Loucy (cell line): ENCODE measurements at regions not wholly inside any gene's neighbourhood (a gene's known extent, or its start where the extent isn't known, plus 50 kb on each side); places are given as distances from the start of the nearest gene placed in this dataset.
"Not testable (repeated sequence)": the region's sequence is repeated elsewhere in the genome, so short reads cannot be mapped to it uniquely, and the experiment has no call there.

Experiments
- H2AFZ ChIP-seq: fragments of 200-600 bp; sonication (generic); 2 replicates; pipeline ENCODE4 v1.6.0; 2016; ENCODE audit warnings: antibody characterized with exemption, mild to moderate bottlenecking, low read length, moderate library complexity
- H3F3A ChIP-seq: fragments of 200-600 bp; 2 replicates; pipeline ENCODE4 v1.6.0; 2016; ENCODE audit warnings: antibody characterized with exemption, low read depth, mild to moderate bottlenecking
- H3K27me3 ChIP-seq: fragments of 200-600 bp; sonication (generic); 2 replicates; pipeline ENCODE4 v1.6.1; 2014; ENCODE audit warnings: low read length, mild to moderate bottlenecking; ENCODE audit not compliant: insufficient read depth, poor library complexity, severe bottlenecking
- H3K36me3 ChIP-seq: fragments of 200-600 bp; sonication (generic); 2 replicates; pipeline ENCODE4 v1.6.1; 2016; ENCODE audit warnings: low read length; ENCODE audit not compliant: insufficient read depth
- H3K4me1 ChIP-seq: fragments of 200-600 bp; sonication (generic); 2 replicates; pipeline ENCODE4 v1.5.1; 2014; ENCODE audit warnings: low read length, mild to moderate bottlenecking; ENCODE audit not compliant: insufficient read depth, poor library complexity, severe bottlenecking
- H3K4me2 ChIP-seq: fragments of 200-600 bp; sonication (generic); 2 replicates; pipeline ENCODE4 v1.6.0; 2014; ENCODE audit warnings: antibody characterized with exemption, low read length, low read depth, mild to moderate bottlenecking; ENCODE audit not compliant: poor library complexity, severe bottlenecking
- H3K4me3 ChIP-seq: fragments of 200-600 bp; sonication (generic); 2 replicates; pipeline ENCODE4 v1.5.1; 2014; ENCODE audit warnings: low read length, mild to moderate bottlenecking, mixed read lengths; ENCODE audit not compliant: poor library complexity, severe bottlenecking
- H3K79me2 ChIP-seq: fragments of 200-600 bp; sonication (generic); 2 replicates; pipeline ENCODE4 v1.6.1; 2014; ENCODE audit warnings: low read length; ENCODE audit not compliant: insufficient read depth
- H3K9ac ChIP-seq: fragments of 200-600 bp; sonication (generic); 2 replicates; pipeline ENCODE4 v1.6.0; 2014; ENCODE audit warnings: mild to moderate bottlenecking, low read depth, low read length, moderate library complexity; ENCODE audit not compliant: poor library complexity, severe bottlenecking
- H3K9me2 ChIP-seq: fragments of 200-600 bp; sonication (generic); replicated peaks from 2 replicates; pipeline ENCODE4 v1.6.1; 2016; ENCODE audit warnings: low read depth, low read length, mixed read lengths
- H3K9me3 ChIP-seq: fragments of 200-600 bp; sonication (generic); 2 replicates; pipeline ENCODE4 v1.6.1; 2014; ENCODE audit warnings: mild to moderate bottlenecking, antibody characterized with exemption, low read length, low read depth; ENCODE audit not compliant: insufficient read depth
- H4K20me1 ChIP-seq: fragments of 200-600 bp; sonication (generic); 2 replicates; pipeline ENCODE4 v1.6.0; 2014; ENCODE audit warnings: antibody characterized with exemption, low read length, mild to moderate bottlenecking; ENCODE audit not compliant: insufficient read depth, poor library complexity, severe bottlenecking
- CTCF ChIP-seq: fragments of 200-600 bp; sonication (generic); conservative IDR thresholded peaks from 2 replicates; pipeline ENCODE4 v1.5.1; 2014; ENCODE audit warnings: mild to moderate bottlenecking, antibody characterized with exemption, low read length
- EZH2phosphoT487 ChIP-seq: fragments of 200-600 bp; IDR thresholded peaks from 2 replicates; pipeline ENCODE4 v1.6.1; 2018; ENCODE audit warnings: antibody characterized with exemption, mild to moderate bottlenecking, moderate library complexity, borderline replicate concordance

GRCh38 chrX:46165411-46165810 is 379.8 kb downstream of the ZNF674 start:
- Histone ChIP-seq H3K9me3 (no peaks in the 10 kb centered on the region), H3K4me2 (no peak overlapping the region)

GRCh38 chrX:46152756-46153155 is 392.5 kb downstream of the ZNF674 start:
- no peaks in the 10 kb centered on the region for H3K27me3 ChIP-seq
- no peak overlapping the region for H3K4me3 ChIP-seq
- no peaks in the 10 kb centered on the region for H4K20me1 ChIP-seq
- no peaks in the 10 kb centered on the region for H3K4me1 ChIP-seq
- H3K9me2 ChIP-seq, result no peaks in the 10 kb centered on the region
- H3K79me2 ChIP-seq, result no peaks in the 10 kb centered on the region
- TF ChIP-seq CTCF (no peak), EZH2phosphoT487 (no peak)
- no peaks in the 10 kb centered on the region for H3K36me3 ChIP-seq
- no peak overlapping the region for H3K4me2 ChIP-seq
- H3K9ac ChIP-seq, result no peak overlapping the region
- no peaks in the 10 kb centered on the region for H3F3A ChIP-seq
- no peak overlapping the region for H2AFZ ChIP-seq
- no peaks in the 10 kb centered on the region for H3K9me3 ChIP-seq

More at GRCh38 chrX:46165411-46165810, 379.8 kb downstream of the ZNF674 start:
- H4K20me1 ChIP-seq, result no peaks in the 10 kb centered on the region
- no peaks in the 10 kb centered on the region for H3K79me2 ChIP-seq
- H3K36me3 ChIP-seq, result no peaks in the 10 kb centered on the region
- no peak overlapping the region for H3K9ac ChIP-seq
- peaks cover 3% of the 10 kb centered on the region for H3K4me1 ChIP-seq
- no peak overlapping the region for H3K4me3 ChIP-seq
- TF ChIP-seq CTCF, result no peak
- no peak for TF ChIP-seq EZH2phosphoT487
- H3K27me3 ChIP-seq, result no peaks in the 10 kb centered on the region
- no peaks in the 10 kb centered on the region for H3F3A ChIP-seq
- H2AFZ ChIP-seq, result no peak overlapping the region
- no peaks in the 10 kb centered on the region for H3K9me2 ChIP-seq

GRCh38 chrX:46151332-46151731 is 393.9 kb downstream of the ZNF674 start:
- not testable (repeated sequence) for H3K9me3 ChIP-seq, H3K9ac ChIP-seq, H3K4me2 ChIP-seq, H3K4me3 ChIP-seq, H2AFZ ChIP-seq, H3K36me3 ChIP-seq, H3K4me1 ChIP-seq, H3K79me2 ChIP-seq, H3K9me2 ChIP-seq, H4K20me1 ChIP-seq, H3F3A ChIP-seq, H3K27me3 ChIP-seq

- no peaks in the 10 kb centered on the region for H3K4me1 ChIP-seq
- H3K9me2 ChIP-seq, result no peaks in the 10 kb centered on the region
- H3K79me2 ChIP-seq, result no peaks in the 10 kb centered on the region
- H3K36me3 ChIP-seq, result no peaks in the 10 kb centered on the region
- no peaks in the 10 kb centered on the region for H4K20me1 ChIP-seq
- TF ChIP-seq EZH2phosphoT487 (no peak), CTCF (no peak)
- H3K27me3 ChIP-seq, result no peaks in the 10 kb centered on the region
- no peaks in the 10 kb centered on the region for H3K9me3 ChIP-seq
- H3F3A ChIP-seq, result no peaks in the 10 kb centered on the region
- H3K9ac ChIP-seq, result no peak overlapping the region
- no peak overlapping the region for H2AFZ ChIP-seq
- no peak overlapping the region for H3K4me2 ChIP-seq
- no peak overlapping the region for H3K4me3 ChIP-seq
These were observed 400.7 kb downstream of the ZNF674 start for GRCh38 chrX:46144566-46144965.
